ENCODE measurements at regions not wholly inside any gene's neighbourhood (a gene's known extent, or its start where the extent isn't known, plus 50 kb on each side); places are given as distances from the start of the nearest gene placed in this dataset.

DNA sequence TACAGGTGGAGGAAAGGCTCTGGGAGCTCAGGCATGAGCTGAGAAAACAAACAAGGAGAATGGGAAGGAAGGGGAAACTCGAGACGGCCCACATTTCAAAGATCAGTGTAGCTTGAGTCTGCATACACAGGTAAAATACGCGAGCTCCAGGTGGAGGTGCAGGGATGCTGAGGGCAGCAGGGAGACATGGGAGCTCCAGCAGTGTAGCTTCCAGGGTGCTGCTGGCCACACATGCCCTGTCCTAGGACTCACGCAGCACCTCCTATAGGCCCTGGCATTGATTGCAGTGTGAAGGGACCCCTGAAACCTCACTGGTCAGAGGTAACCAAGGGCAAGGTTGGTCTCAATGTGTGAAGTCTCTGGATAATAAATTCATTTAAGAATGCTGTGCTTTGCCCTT is 362.8 kb upstream of the HS6ST1 start:
- TF ChIP-seq, protein P1, sequence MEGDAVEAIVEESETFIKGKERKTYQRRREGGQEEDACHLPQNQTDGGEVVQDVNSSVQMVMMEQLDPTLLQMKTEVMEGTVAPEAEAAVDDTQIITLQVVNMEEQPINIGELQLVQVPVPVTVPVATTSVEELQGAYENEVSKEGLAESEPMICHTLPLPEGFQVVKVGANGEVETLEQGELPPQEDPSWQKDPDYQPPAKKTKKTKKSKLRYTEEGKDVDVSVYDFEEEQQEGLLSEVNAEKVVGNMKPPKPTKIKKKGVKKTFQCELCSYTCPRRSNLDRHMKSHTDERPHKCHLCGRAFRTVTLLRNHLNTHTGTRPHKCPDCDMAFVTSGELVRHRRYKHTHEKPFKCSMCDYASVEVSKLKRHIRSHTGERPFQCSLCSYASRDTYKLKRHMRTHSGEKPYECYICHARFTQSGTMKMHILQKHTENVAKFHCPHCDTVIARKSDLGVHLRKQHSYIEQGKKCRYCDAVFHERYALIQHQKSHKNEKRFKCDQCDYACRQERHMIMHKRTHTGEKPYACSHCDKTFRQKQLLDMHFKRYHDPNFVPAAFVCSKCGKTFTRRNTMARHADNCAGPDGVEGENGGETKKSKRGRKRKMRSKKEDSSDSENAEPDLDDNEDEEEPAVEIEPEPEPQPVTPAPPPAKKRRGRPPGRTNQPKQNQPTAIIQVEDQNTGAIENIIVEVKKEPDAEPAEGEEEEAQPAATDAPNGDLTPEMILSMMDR (IDR thresholded peaks at IDR 0.05; ENCODE audit: borderline replicate concordance): no peak
- intact Hi-C loops (cut with micrococcal nuclease): no loop called here
- Histone ChIP-seq H3K4me3 (no peak overlapping the region), H3K27ac (replicated peaks) (no peak overlapping the region), H3K27me3 (ENCODE audit: low read depth) (peaks cover 7% of the 10 kb centered on the region), H3K9me3 (replicated peaks) (no peaks in the 10 kb centered on the region), H3K36me3 (no peaks in the 10 kb centered on the region), H3K4me1 (no peaks in the 10 kb centered on the region)
- DNase-seq: no peak

DNA sequence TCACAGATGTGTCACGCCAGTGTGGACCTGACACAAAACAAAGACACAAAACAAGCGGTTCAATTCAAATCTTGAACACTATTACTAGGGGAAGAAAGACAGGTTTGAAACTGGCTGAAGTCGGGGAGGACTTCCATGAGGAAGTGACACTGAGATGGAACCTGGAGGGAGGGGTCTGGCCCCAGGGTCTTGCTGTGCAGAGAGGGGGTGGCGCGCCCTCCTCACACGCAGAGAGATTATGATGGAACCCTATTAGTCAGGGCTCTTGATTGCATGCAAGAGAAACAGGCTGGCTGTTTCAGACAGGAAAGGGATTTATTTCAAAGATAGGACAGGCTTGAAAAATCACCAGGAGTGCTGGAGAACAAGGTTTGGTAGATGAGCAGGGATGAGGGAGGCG is 363.6 kb upstream of the HS6ST1 start:
- intact Hi-C loops (cut with micrococcal nuclease): no loop called here
- Histone ChIP-seq H3K9me3 (replicated peaks) (no peaks in the 10 kb centered on the region), H3K27me3 (ENCODE audit: low read depth) (peaks cover 7% of the 10 kb centered on the region), H3K4me1 (no peaks in the 10 kb centered on the region), H3K36me3 (no peaks in the 10 kb centered on the region), H3K27ac (replicated peaks) (no peak overlapping the region), H3K4me3 (no peak overlapping the region)
- DNase-seq: no peak
- TF ChIP-seq, protein P1 (IDR thresholded peaks at IDR 0.05; ENCODE audit: borderline replicate concordance): no peak

DNA sequence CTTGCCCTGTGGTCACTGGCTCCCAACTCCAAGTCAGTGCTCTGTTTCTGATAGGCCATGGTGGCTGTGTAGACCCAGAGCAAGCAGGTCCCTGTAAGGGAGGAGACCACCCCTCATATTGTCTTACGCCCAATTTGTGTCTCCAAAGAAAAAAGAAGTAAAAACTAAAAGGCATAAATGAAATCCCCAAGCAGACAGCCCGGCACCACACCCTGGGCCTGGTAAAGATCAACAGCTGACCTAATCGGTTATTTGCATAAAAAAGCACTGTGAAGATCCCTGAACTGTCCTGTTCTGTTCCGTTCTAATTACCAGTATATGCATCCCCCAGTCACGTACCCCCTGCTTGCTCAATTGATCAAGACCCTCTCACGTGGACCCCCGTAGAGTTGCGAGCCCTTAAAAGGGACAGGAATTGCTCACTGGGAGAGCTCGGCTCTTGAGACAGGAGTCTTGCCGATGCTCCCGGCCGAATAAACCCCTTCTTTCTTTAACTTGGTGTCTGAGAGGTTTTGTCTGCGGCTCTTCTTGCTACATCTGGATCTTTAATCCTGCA is 364.1 kb upstream of the HS6ST1 start:
- H3K9me3 ChIP-seq (replicated peaks): no peaks in the 10 kb centered on the region
- H3K36me3 ChIP-seq: no peaks in the 10 kb centered on the region
- H3K4me1 ChIP-seq: no peaks in the 10 kb centered on the region
- intact Hi-C loops (cut with micrococcal nuclease): no loop called here
- TF ChIP-seq, protein P1 (IDR thresholded peaks at IDR 0.05; ENCODE audit: borderline replicate concordance): no peak
- peaks cover 7% of the 10 kb centered on the region for H3K27me3 ChIP-seq (ENCODE audit: low read depth)
- H3K27ac ChIP-seq (replicated peaks): no peak overlapping the region
- DNase-seq: no peak
- no peak overlapping the region for H3K4me3 ChIP-seq

DNA sequence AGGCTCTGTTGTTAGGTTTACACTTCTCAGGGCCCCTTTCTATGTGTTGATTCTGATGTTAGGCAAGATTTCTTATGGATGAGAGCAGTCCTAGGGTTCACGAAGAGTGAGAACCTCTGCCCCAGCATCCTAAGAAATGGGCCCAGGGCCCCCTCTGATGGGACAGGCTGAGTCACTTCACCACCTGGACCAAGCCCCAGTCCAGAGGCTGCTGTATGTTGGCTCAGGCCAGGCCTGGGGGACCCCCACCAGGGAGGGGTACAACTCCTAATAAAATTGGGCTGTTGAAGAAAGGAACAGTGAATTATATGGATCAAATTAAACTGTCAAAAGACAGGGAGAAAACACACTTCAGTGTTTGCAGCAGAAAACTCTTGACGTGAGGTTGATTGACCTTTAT is 365.9 kb upstream of the HS6ST1 start:
- H3K27me3 ChIP-seq (ENCODE audit: low read depth): peaks cover 7% of the 10 kb centered on the region

DNA sequence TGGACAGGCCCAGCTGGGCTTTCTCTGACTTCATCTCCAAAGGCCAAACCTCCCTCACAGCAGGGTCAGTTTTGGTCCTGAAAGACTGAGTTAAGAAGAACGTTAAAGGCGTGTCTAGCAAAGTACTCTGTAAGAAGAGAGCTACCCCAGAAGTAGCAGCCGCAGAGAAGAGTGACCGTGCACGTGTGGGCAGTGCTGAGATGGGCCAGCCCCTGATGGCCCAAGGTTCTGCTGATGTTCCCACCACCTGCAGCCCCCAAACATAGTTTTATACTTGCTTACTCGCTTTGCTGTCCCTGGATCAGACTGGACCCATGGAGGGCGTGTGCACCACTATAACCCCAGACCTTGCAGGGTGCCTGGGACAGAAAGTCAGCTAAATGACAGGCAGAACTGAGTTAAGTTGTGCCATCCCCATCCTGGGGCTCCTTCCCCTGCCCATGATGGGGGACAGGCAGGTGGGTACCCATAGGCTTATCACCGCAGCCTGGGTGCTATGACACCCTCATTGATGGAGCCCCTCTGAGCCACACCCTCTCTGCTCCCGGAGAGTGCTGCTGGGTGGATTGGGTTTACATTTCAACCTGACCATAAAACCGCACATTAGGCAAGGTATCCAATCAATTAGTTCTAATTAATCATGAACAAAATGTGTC is 367.3 kb upstream of the HS6ST1 start:
- Histone ChIP-seq H3K27ac (replicated peaks) (no peak overlapping the region), H3K27me3 (ENCODE audit: low read depth) (peaks cover 12% of the 10 kb centered on the region), H3K36me3 (no peaks in the 10 kb centered on the region), H3K4me1 (no peaks in the 10 kb centered on the region), H3K4me3 (no peak overlapping the region), H3K9me3 (replicated peaks) (no peaks in the 10 kb centered on the region)
- intact Hi-C loops (cut with micrococcal nuclease): no loop called here
- no peak for DNase-seq
- TF ChIP-seq, protein P1 (IDR thresholded peaks at IDR 0.05; ENCODE audit: borderline replicate concordance): no peak

More for the DNA sequence above, 365.9 kb upstream of the HS6ST1 start:
- no peaks in the 10 kb centered on the region for H3K9me3 ChIP-seq (replicated peaks)
- TF ChIP-seq, protein P1 (IDR thresholded peaks at IDR 0.05; ENCODE audit: borderline replicate concordance): no peak
- no peak overlapping the region for H3K27ac ChIP-seq (replicated peaks)
- no peaks in the 10 kb centered on the region for H3K36me3 ChIP-seq
- DNase-seq: no peak
- H3K4me1 ChIP-seq: no peaks in the 10 kb centered on the region
- intact Hi-C loops (cut with micrococcal nuclease): no loop called here
- H3K4me3 ChIP-seq: no peak overlapping the region

Measured in left ventricle myocardium inferior (tissue), 1 donor.